Bronchial epithelial cell (primary cell): ENCODE measurements at regions not wholly inside any gene's neighbourhood (a gene's known extent, or its start where the extent isn't known, plus 50 kb on each side); places are given as distances from the start of the nearest gene placed in this dataset.
A peak's percentile ranks its signal among the peaks of the same experiment; 100 is the strongest.

Experiments used
- DNase-seq: peaks from one replicate; pipeline ENCODE4 v3.0.0-alpha.2; 2010; ENCODE audit warnings: low read depth
- FAIRE-seq: peaks from 2 replicates; lab custom pipeline; 2011; peaks lifted over from hg19 to GRCh38; lab: Jason Lieb, UNC
- H3K27me3 ChIP-seq: 2 replicates; pipeline ENCODE4 v1.5.1; 2011; ENCODE audit warnings: low read length; ENCODE audit not compliant: control insufficient read depth, insufficient read depth
- H3K36me3 ChIP-seq: 2 replicates; pipeline ENCODE4 v1.5.1; 2011; ENCODE audit warnings: low read length; ENCODE audit not compliant: control insufficient read depth, insufficient read depth
- H3K4me3 ChIP-seq: 2 replicates; pipeline ENCODE4 v1.5.1; 2011; ENCODE audit warnings: mild to moderate bottlenecking, low read depth, low read length, control low read depth
- TF ChIP-seq, protein P1 (sequence below): IDR thresholded peaks from 2 replicates; pipeline ENCODE4 v1.5.1; 2011; ENCODE audit warnings: mild to moderate bottlenecking, moderate library complexity, low read length, control low read depth, inconsistent platforms; ENCODE audit not compliant: insufficient read depth, severe bottlenecking

- DNase-seq, result peak; percentile 99
Observed at GRCh38 chr11:29328961-29329441, 687.8 kb downstream of the KCNA4 start.

DNA sequence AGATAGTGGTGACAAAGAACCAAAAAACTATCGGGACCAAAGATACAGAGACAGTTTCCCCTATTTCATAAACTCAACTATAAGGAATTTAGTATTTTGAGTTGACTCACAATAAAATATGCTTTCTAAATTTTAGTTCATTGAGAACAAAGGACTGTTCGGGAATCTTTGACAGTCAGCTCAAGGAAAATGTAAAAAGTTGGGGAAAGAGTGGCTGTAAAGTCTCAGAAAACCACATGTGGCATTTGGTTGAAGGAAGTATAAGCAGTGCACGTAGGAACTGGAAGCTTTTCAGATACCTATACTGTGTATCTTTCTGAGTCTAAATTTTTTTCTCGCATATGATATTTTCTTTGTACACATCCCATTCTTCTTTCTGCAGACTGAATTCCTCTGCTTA is 688.9 kb downstream of the KCNA4 start:
- TF ChIP-seq, protein P1, sequence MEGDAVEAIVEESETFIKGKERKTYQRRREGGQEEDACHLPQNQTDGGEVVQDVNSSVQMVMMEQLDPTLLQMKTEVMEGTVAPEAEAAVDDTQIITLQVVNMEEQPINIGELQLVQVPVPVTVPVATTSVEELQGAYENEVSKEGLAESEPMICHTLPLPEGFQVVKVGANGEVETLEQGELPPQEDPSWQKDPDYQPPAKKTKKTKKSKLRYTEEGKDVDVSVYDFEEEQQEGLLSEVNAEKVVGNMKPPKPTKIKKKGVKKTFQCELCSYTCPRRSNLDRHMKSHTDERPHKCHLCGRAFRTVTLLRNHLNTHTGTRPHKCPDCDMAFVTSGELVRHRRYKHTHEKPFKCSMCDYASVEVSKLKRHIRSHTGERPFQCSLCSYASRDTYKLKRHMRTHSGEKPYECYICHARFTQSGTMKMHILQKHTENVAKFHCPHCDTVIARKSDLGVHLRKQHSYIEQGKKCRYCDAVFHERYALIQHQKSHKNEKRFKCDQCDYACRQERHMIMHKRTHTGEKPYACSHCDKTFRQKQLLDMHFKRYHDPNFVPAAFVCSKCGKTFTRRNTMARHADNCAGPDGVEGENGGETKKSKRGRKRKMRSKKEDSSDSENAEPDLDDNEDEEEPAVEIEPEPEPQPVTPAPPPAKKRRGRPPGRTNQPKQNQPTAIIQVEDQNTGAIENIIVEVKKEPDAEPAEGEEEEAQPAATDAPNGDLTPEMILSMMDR, result no peak
- no peaks in the 10 kb centered on the region for H3K36me3 ChIP-seq
- FAIRE-seq, result no peak

More at GRCh38 chr11:29328961-29329441, 687.8 kb downstream of the KCNA4 start:
- peak; percentile 99 for FAIRE-seq
- Histone ChIP-seq H3K36me3 (no peaks in the 10 kb centered on the region), H3K4me3 (no peak overlapping the region), H3K27me3 (no peaks in the 10 kb centered on the region)
- TF ChIP-seq, protein P1, result peak; percentile 64

GRCh38 chr11:29326757-29327156 is 690.1 kb downstream of the KCNA4 start:
- DNase-seq, result no peak
- Histone ChIP-seq H3K4me3 (no peak overlapping the region), H3K36me3 (no peaks in the 10 kb centered on the region), H3K27me3 (no peaks in the 10 kb centered on the region)
- no peak for FAIRE-seq
- TF ChIP-seq, protein P1, result no peak

More for the DNA sequence above, 688.9 kb downstream of the KCNA4 start:
- no peaks in the 10 kb centered on the region for H3K27me3 ChIP-seq
- DNase-seq, result no peak
- no peak overlapping the region for H3K4me3 ChIP-seq

DNA sequence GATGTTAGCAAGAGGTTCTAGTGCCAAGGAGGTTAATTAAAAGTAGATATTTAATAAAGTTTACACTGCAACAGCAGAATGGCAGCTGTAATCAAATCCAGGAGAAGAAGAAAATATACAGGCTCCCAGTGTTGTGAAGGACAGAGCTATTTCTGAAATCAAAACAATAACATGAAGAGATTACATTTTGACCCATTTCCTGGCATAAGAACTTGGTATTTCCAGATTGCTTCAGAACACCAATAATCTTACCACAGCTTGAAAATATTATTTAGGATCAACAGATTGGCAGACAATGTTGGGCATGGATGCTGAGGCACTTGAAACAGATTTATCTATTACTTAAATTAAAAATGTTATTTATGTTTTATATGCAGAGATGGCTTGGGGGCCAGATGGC is 692.5 kb downstream of the KCNA4 start:
- no peaks in the 10 kb centered on the region for H3K36me3 ChIP-seq
- no peaks in the 10 kb centered on the region for H3K27me3 ChIP-seq
- no peak for DNase-seq
- TF ChIP-seq, protein P1, result no peak
- no peak for FAIRE-seq
- no peak overlapping the region for H3K4me3 ChIP-seq

- DNase-seq (peak; percentile 89), FAIRE-seq (no peak)
- TF ChIP-seq, protein P1, result no peak
Observed at GRCh38 chr11:29321293-29322132, 695.3 kb downstream of the KCNA4 start.

More at GRCh38 chr11:29321293-29322132, 695.3 kb downstream of the KCNA4 start:
- H3K4me3 ChIP-seq, result no peak overlapping the region
- H3K27me3 ChIP-seq, result no peaks in the 10 kb centered on the region
- H3K36me3 ChIP-seq, result no peaks in the 10 kb centered on the region
